Skin epidermis (tissue), 12 donors: ENCODE measurements at regions not wholly inside any gene's neighbourhood (a gene's known extent, or its start where the extent isn't known, plus 50 kb on each side); places are given as distances from the start of the nearest gene placed in this dataset.
"Not testable (repeated sequence)": the region's sequence is repeated elsewhere in the genome, so short reads cannot be mapped to it uniquely, and the experiment has no call there.

Experiments
- H3K27ac ChIP-seq, 21 experiments: fragments of 200-600 bp; sonication (generic) in 11 of 21; one replicate each; pipeline ENCODE4 v1.5.0; 2020; ENCODE audit warnings: mild to moderate bottlenecking in 3 of 21, inconsistent platforms in 2 of 21, moderate library complexity in 2 of 21
- H3K4me3 ChIP-seq, 7 experiments: fragments of 200-600 bp; sonication (generic) in 2 of 7; one replicate each; pipeline ENCODE4 v1.5.0; 2020; ENCODE audit warnings: inconsistent platforms in 2 of 7, mild to moderate bottlenecking in 2 of 7, moderate library complexity in 1 of 7

DNA sequence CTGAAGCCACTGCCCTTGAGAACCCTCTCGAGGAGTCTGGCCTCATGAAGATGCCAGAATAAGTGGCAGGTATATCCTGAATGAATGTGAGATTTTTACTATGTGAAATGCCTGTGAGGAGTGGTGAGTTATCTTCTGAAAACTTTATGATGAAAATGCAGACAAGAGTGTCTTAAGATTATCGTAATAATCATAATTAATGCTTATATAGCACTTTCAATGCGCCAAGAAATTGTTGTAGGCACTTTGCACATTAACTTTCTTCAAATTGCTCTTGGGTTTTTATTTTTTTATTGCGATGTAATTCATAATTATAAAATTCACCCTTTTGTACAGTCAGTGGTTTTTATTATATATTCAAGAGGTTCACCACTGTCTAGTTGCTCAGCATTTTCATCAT lies 879.1 kb upstream of the DEFB115 start:
- not testable (repeated sequence) for H3K27ac ChIP-seq
- peak overlapping the region in 2 of 7 experiments; percentile 75 to 76 for H3K4me3 ChIP-seq

DNA sequence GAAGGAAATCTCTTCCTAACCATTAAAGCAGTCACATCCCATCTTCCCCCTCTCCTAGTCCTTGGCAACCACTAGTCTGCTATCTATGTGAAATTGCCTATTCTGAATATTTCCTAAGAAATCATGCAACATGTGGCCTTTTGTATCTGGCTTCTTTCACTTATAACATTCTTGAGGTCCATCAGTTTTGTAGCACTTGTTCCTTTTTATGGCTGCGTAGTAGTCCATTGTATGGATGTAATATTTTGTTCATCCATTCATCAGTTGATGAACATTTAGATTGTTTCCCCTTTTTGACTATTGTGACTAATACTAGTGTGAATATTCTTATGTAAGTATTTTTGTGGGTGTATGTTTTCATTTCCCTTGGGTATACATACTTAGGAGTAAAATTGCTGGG lies 878.7 kb upstream of the DEFB115 start:
- not testable (repeated sequence) for H3K27ac ChIP-seq, H3K4me3 ChIP-seq

DNA sequence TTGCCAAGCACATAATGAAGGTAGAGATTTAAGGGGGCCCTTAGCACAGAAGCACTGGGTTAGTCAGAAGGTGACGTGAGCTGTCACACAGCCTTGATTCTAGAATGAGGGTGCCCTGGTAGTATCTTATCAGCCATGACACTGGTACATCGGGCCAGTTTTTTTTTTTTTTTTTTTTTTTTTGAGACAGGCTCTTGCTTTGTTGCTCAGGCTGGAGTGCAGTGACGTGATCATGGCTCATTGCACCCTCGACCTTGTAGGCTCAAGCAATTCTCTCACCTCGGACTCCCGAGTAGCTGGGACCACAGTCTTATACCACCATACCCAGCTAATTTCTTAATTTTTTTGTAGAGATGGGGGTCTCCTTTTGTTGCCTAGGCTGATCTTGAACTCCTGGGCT lies 872.6 kb upstream of the DEFB115 start:
- not testable (repeated sequence) for H3K27ac ChIP-seq, H3K4me3 ChIP-seq

DNA sequence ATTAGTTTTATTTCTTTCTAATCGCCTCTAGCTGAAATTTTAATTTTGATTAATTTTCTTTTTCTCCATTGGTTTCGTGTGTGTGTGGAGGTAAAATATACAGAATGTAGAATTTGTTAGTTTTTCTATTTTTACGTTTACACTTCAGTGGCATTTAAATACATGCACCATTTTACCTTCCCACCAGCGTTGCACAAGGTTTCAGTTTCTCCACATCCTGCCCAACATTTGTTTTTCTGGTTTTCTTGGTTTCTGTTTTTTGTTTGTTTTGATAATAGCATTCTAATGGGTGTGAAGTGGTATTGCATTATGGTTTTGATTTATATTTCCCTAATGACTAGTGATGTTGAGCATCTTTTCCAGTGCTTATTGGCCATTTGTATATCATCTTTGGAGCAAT lies 871.4 kb upstream of the DEFB115 start:
- not testable (repeated sequence) for H3K27ac ChIP-seq, H3K4me3 ChIP-seq

DNA sequence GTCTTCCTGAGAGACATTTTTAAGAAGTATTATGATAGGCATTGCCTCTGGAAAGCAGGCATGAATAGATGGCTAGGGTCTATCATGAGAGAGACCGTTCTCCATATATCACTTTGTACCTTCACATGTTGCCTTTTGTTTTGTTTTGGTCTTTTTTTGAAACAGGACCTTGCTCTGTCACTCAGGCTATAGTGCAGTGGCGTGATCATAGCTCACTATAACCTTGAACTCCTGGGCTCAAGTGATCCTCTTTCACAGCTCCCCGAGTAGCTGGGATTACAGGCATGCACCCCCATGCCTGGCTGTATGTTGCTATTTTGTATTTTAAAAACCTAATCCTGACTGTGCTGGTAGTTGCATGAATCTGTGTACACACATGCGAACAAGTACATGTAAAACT lies 869.6 kb upstream of the DEFB115 start:
- not testable (repeated sequence) for H3K27ac ChIP-seq, H3K4me3 ChIP-seq

DNA sequence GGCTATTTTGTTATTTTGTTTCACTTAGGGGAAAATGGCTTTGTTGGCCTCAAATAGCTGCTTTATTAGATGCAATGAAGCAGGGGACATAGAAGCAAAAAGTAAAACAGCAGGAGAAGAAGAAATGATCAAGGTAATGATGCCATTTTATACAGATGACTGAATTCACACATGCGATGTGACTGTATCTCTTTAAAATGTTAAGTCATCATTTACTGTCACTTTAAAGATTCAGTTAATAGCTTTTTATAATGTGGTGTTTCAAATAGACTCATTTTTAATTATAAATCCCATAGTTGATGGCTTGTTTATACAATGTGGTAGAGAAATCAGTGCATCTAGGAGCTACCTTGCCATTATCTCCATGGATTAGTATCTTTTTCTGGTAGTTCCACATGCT lies 863.9 kb upstream of the DEFB115 start:
- not testable (repeated sequence) for H3K4me3 ChIP-seq, H3K27ac ChIP-seq

DNA sequence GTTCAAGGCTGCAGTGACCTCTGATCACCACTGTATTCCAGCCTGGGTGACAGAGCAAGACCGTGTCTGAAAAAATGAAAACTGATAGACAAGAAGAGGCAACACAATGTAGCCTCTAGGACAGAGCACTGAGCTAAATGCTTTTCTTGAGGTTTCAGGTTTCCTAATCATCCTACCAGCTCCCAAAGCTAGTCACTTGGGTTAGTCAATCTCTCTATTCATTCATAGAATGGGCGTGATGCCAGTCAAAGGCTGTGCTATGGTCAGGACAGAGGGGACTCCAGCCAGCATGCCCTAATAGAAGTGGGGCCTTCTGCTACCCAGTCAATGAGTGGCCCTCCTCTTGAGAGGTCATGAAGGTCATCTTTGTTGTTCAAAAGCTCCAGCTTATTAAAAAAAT lies 860.4 kb upstream of the DEFB115 start:
- not testable (repeated sequence) for H3K27ac ChIP-seq, H3K4me3 ChIP-seq

DNA sequence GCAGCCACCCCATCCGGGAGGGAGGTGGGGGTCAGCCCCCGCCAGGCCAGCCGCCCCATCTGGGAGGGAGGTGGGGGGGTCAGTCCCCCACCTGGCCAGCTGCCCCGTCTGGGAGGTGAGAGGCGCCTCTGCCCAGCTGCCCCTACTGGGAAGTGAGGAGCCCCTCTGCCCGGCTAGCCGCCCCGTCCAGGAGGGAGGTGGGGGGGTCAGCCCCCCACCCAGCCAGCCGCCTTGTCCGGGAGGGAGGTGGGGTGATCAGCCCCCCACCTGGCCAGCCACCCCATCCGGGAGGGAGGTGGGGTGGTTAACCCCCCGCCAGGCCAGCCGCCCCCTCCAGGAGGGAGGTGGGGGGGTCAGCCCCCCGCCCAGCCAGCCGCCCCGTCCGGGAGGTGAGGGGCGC lies 852.4 kb upstream of the DEFB115 start:
- not testable (repeated sequence) for H3K27ac ChIP-seq, H3K4me3 ChIP-seq

DNA sequence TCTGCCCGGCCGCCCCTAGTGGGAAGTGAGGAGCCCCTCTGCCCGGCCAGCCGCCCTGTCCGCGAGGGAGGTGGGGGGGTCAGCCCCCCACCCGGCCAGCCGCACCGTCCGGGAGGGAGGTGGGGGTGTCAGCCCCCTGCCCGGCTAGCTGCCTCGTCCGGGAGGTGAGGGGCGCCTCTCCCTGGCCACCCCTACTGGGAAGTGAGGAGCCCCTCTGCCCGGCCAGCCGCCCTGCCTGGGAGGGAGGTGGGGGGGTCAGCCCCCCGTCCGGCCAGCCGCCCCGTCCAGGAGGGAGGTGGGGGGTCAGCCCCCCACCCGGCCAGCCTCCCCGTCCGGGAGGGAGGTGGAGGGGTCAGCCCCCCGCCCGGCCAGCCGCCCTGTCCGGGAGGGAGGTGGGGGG lies 851.9 kb upstream of the DEFB115 start:
- H3K4me3 ChIP-seq, H3K27ac ChIP-seq: not testable (repeated sequence)

DNA sequence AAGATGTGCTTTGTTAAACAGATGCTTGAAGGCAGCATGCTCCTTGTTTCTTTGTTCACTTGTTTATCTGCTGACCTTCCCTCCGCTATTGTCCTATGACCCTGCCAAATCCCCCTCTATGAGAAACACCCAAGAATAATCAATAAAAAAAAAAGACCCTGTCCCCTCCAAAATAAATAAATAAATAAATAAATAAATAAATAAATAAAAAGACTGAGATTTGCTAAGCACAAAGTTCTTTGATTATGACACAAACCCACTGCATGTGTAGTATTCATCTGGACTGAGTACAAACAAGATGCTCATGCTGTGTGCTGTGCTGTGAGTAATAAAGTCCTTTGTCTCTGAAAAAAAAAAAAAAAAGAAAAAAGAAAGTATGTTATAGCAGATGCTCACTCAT lies 851.1 kb upstream of the DEFB115 start:
- H3K4me3 ChIP-seq, result not testable (repeated sequence)

DNA sequence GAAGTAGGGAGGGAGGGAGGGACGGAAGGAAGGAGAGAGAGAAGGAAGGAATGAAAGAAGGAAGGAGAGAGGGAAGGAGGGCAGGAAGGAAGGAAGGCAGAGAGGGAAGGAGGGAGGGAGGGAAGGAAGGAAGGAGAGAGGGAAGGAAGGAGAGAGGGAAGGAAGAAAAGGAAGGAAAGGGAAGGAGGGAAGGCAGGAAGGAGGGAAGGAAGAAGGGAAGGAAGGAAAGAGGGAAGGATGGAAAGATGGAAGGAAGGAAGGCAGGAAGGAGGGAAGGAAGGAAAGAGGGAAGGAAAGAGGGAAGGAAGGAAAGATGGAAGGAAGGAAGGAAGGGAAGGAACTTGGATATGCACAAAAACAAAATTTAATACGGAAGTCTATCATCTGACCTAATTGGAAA lies 844.5 kb upstream of the DEFB115 start:
- no peak overlapping the region for H3K4me3 ChIP-seq
- no peak overlapping the region for H3K27ac ChIP-seq

More for the DNA sequence above, 851.1 kb upstream of the DEFB115 start:
- not testable (repeated sequence) for H3K27ac ChIP-seq

DNA sequence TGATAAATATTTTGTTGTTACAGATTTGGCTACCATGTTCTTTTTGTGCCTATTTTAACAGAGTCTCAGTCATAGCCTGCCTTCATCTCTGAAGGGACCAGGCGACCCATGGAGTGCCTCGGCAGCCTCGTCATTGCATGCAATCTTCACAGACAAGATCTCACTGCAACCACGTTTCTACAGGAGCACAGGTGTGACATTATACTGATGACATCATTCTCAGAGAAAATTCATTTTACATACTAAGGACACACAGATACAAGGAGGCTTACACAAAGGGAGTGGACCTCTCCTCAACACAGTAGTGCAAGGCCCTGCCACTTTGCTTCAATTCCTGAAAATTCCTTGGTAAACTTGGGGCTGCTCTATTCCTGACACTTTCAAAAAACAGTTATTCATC lies 840.1 kb upstream of the DEFB115 start:
- not testable (repeated sequence) for H3K4me3 ChIP-seq, H3K27ac ChIP-seq

DNA sequence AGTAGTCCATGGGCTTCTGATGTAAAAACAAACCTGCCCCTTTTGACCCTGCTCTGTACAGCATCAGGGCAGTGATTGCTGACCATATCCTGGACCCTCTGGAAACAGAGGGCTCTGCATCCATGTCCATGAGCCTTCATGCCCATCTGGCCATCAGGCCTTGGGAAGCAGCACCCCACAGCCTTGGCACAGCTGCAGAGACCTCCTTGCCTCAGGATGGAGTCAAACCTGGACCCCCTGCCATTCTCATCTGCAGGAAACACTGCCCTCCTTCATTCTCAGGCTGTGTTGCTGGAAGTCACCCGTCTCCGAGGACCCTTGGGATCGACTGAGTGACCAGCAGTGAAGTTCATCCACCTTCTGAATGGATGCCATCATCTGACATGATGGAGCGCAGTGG lies 839.1 kb upstream of the DEFB115 start:
- H3K4me3 ChIP-seq, H3K27ac ChIP-seq: not testable (repeated sequence)

DNA sequence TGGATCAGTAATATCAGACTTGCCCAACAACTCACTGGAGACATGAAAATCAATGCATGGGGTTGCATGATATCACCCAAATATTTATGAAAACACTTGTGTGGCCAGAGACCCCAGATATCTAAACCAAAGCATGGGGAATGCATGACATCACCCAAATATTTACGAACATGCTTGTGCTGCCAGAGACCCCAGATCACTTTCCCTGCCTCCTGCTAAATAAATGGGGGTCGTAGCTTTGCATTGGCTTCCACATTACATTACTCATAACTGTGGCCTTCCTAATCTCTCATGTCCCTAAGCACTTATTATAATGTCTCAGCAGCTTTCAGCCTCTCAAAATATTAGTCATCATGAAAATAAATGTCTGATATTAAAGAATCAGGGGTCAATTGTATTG lies 838.0 kb upstream of the DEFB115 start:
- no peak overlapping the region for H3K4me3 ChIP-seq
- H3K27ac ChIP-seq, result peak overlapping the region in 1 of 21 experiments; percentile 13

DNA sequence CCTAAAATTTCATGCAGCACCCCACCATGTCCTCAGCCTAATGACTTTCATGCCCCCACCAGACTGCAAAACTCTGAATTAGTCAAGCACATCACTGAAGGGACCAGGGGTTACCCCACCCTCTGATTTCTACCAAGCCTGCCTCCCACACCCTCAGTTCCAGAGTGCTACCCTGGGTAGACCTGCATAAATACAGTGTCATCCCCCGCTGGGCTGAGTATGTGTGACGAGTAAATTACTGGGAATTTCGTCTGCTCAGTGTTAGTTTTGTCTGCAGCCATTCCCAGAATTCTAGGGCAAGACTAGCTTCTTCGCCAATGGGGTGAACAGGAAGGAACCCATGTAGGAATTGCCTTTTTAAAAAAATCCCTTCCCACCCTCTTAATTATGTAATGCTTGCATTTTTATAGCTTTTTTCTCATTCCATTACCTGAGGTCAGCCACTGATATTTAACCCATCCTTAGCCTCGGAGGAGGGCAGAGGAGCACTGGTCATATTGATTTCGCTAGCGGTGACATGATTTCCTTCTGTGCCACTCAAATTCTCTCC lies 837.5 kb upstream of the DEFB115 start:
- H3K27ac ChIP-seq, H3K4me3 ChIP-seq: not testable (repeated sequence)
